ENCODE measurements at regions not wholly inside any gene's neighbourhood (a gene's known extent, or its start where the extent isn't known, plus 50 kb on each side); places are given as distances from the start of the nearest gene placed in this dataset.

GRCh38 chr14:21771671-21772070 is 98.1 kb upstream of the OR4E1 start:
- ChIA-PET POLR2A (ENCODE audit: partially characterized antibody) (no interaction called here), CTCF (ENCODE audit: partially characterized antibody) (interaction anchor here (0.6 to 2.3 kb wide), 4 partner anchors 12 to 170 kb away, joined by 3 to 6 read pairs (median 4); no protein-coding TSS in a partner anchor)
- no peaks in the 10 kb centered on the region for H3K79me2 ChIP-seq (ENCODE audit: control insufficient read depth in 1 of 2, insufficient read depth in 2 of 2, low read length in 2 of 2)
- DNase-seq (ENCODE audit: low read depth in 1 of 2, low spot score in 2 of 2) (no peak), FAIRE-seq (peak; percentile 55)
- H2AK5ac ChIP-seq (ENCODE audit: low read depth, low read length) = no peak overlapping the region
- H3K36me3 ChIP-seq (ENCODE audit: control insufficient read depth in 2 of 4, insufficient read depth in 4 of 4, low read length in 3 of 4) = no peaks in the 10 kb centered on the region
- no peak overlapping the region for H3K4me2 ChIP-seq (ENCODE audit: insufficient read depth in 1 of 2, low read depth in 2 of 2, low read length in 2 of 2)
- no peaks in the 10 kb centered on the region for H4K20me1 ChIP-seq (replicated peaks in 1 of 2; ENCODE audit: control insufficient read depth in 1 of 2, insufficient read depth in 2 of 2, low read length in 2 of 2)
- H3K18ac ChIP-seq (ENCODE audit: extremely low read depth, low read length) = no peak overlapping the region
- no peak overlapping the region for H2AFZ ChIP-seq (ENCODE audit: low read length)
- H3K56ac ChIP-seq (replicated peaks; ENCODE audit: insufficient read length, low read depth, low read length) = no peak overlapping the region
- H3K23me2 ChIP-seq (ENCODE audit: low read depth, low read length) = peaks cover 1% of the 10 kb centered on the region; the same call in 1 of the 2 replicates
- no peaks in the 10 kb centered on the region for H3K79me1 ChIP-seq (ENCODE audit: low read depth, low read length)
- H3K4ac ChIP-seq (replicated peaks; ENCODE audit: insufficient read length, low read depth, low read length) = no peak overlapping the region
- H3K4me1 ChIP-seq (replicated peaks in 1 of 4; ENCODE audit: control insufficient read depth in 3 of 4, insufficient read depth in 4 of 4, low read length in 3 of 4) = peaks cover 0 to 2% (median 0%) of the 10 kb centered on the region in 4 experiments; a peak in 1 of 7 replicates
- no peak overlapping the region for H4K91ac ChIP-seq (replicated peaks; ENCODE audit: insufficient read length, low read length)
- H3K27me3 ChIP-seq (replicated peaks in 1 of 4; ENCODE audit: control insufficient read depth in 3 of 4, extremely low read depth in 1 of 4, insufficient read depth in 3 of 4, low read length in 3 of 4) = no peaks in the 10 kb centered on the region
- H4K8ac ChIP-seq (ENCODE audit: extremely low read depth, insufficient read depth, low read length) = no peak overlapping the region
- H2BK15ac ChIP-seq (ENCODE audit: low read length) = no peak overlapping the region
- no peak overlapping the region for H2BK12ac ChIP-seq (ENCODE audit: low read depth, low read length)
- H3K14ac ChIP-seq (ENCODE audit: insufficient read length) = no peak overlapping the region
- WGBS, 2 experiments (ENCODE audit: extremely low coverage in 1 of 2, insufficient coverage in 1 of 2, insufficient read length in 1 of 2, insufficient replicate concordance in 2 of 2, low coverage in 1 of 2, low lambda C conversion rate in 2 of 2, missing lambda C conversion rate in 1 of 2) = 88% methylated on average over 1 of the region's 1 CpG; no CpG with 5 or more reads in 1 of the 2 experiments
- H3K4me3 ChIP-seq (ENCODE audit: extremely low read depth in 1 of 4, insufficient read depth in 2 of 4, low read depth in 3 of 4, low read length in 4 of 4) = no peak overlapping the region
- no peak overlapping the region for H3K9ac ChIP-seq (replicated peaks in 1 of 4; ENCODE audit: extremely low read depth in 1 of 4, low read depth in 3 of 4, low read length in 3 of 4)
- no peak overlapping the region for H2BK5ac ChIP-seq (ENCODE audit: low read depth, low read length)
- H3K23ac ChIP-seq (ENCODE audit: insufficient read length) = no peak overlapping the region
- H2BK20ac ChIP-seq (ENCODE audit: low read length) = no peak overlapping the region
- TF ChIP-seq KDM1A (IDR thresholded peaks at IDR 0.05; ENCODE audit: borderline replicate concordance, low read length) (no peak), BACH1 (IDR thresholded peaks at IDR 0.05; ENCODE audit: low read length) (0 out of 2 replicates have a peak, but pooled peaks have one; percentile 31)
- H3K9me3 ChIP-seq (ENCODE audit: insufficient read depth in 2 of 2, low read depth in 1 of 2, low read length in 1 of 2) = no peaks in the 10 kb centered on the region
- H3K27ac ChIP-seq (ENCODE audit: low read depth, low read length) = no peak overlapping the region
- no peak overlapping the region for H2BK120ac ChIP-seq (replicated peaks; ENCODE audit: low read depth, low read length)
- H4K5ac ChIP-seq (ENCODE audit: insufficient read length, low read depth, low read length) = no peak overlapping the region
